HCT116 (cell line): ENCODE measurements at regions not wholly inside any gene's neighbourhood (a gene's known extent, or its start where the extent isn't known, plus 50 kb on each side); places are given as distances from the start of the nearest gene placed in this dataset.

ENCODE experiments used
- EZH2 ChIP-seq: fragments of 200-600 bp; sonication (generic); IDR thresholded peaks from 2 replicates; pipeline ENCODE4 v1.6.1; 2017; ENCODE audit warnings: antibody characterized with exemption, mixed run types
- EZH2phosphoT487 ChIP-seq: fragments of 200-600 bp; IDR thresholded peaks from 2 replicates; pipeline ENCODE4 v1.6.1; 2018; ENCODE audit warnings: antibody characterized with exemption, borderline replicate concordance
- POLR2A ChIP-seq: IDR thresholded peaks from 2 replicates; pipeline ENCODE4 v1.7.0; 2011; ENCODE audit warnings: borderline replicate concordance; ENCODE audit not compliant: insufficient read depth, insufficient read length; ENCODE audit errors: extremely low read depth
- RAD21 ChIP-seq: IDR thresholded peaks from 2 replicates; pipeline ENCODE4 v1.6.1; 2012; ENCODE audit warnings: low read depth, mild to moderate bottlenecking
- TF ChIP-seq, protein P1 (sequence below), 3 experiments: fragments of 200-600 bp in 1 of 3; sonication (generic) in 1 of 3; IDR thresholded peaks in 2 of 3; conservative IDR thresholded peaks in 1 of 3; 2 replicates each; pipeline ENCODE4 v1.5.1; 2012 to 2017; ENCODE audit warnings: low read depth in 2 of 3, low read length in 2 of 3, antibody characterized with exemption in 1 of 3, borderline replicate concordance in 1 of 3, control low read depth in 1 of 3, mild to moderate bottlenecking in 1 of 3, mixed read lengths in 1 of 3, mixed run types in 1 of 3, moderate library complexity in 1 of 3; ENCODE audit not compliant: insufficient read depth in 1 of 3

DNA sequence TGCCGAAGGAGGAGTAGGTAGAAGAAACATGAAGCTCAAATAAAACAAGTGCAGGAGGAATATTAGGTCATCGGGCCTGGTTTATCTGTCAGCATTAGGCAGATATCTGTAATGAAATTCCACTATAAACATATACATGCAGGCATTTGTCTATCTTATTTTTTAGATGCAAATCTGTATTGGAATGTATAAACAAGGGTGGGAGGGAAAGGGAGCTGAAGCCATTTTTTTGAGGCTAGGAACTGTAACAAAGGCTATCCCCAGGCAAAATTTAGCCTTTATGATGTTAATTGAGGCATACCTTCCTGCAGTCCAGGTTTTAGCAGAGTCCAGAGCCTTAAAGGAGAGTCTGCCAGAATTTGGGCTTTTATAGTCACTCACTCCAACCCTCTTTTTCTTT lies 72.5 kb downstream of the PHLDA1 start:
- TF ChIP-seq, protein P1, sequence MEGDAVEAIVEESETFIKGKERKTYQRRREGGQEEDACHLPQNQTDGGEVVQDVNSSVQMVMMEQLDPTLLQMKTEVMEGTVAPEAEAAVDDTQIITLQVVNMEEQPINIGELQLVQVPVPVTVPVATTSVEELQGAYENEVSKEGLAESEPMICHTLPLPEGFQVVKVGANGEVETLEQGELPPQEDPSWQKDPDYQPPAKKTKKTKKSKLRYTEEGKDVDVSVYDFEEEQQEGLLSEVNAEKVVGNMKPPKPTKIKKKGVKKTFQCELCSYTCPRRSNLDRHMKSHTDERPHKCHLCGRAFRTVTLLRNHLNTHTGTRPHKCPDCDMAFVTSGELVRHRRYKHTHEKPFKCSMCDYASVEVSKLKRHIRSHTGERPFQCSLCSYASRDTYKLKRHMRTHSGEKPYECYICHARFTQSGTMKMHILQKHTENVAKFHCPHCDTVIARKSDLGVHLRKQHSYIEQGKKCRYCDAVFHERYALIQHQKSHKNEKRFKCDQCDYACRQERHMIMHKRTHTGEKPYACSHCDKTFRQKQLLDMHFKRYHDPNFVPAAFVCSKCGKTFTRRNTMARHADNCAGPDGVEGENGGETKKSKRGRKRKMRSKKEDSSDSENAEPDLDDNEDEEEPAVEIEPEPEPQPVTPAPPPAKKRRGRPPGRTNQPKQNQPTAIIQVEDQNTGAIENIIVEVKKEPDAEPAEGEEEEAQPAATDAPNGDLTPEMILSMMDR (IDR thresholded peaks at IDR 0.05 in 2 of 3, conservative IDR thresholded peaks at IDR 0.05 in 1 of 3; ENCODE audit: borderline replicate concordance in 1 of 3, insufficient read depth in 1 of 3, low read depth in 2 of 3, low read length in 2 of 3): no peak
- TF ChIP-seq POLR2A (no peak), EZH2 (no peak), EZH2phosphoT487 (no peak), RAD21 (no peak)
